ENCODE measurements at regions not wholly inside any gene's neighbourhood (a gene's known extent, or its start where the extent isn't known, plus 50 kb on each side); places are given as distances from the start of the nearest gene placed in this dataset.

DNA sequence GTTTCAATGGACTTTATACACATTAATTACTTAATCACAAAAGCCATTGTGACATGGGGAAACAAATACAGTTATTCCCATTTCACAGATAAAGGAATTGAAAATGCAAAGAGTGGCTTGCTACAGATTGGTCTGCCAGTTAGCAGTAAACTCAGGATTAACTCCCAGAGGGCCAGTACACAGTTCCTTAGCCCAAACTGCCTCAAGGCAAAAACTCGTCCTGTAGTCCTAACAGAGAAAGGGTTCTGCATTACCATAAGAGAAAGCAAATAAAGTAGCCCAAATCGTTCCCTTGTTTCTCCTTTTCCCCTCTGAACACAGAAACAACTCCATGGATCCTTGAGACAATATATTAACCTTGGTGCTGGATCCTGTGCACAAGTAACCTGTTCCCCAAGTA, 274.4 kb downstream of the LRIG3 start:
- H3K27ac Mint-ChIP-seq = no peak overlapping the region
- H3K4me3 Mint-ChIP-seq = no peak overlapping the region
- no peak for TF ChIP-seq CTCF (IDR thresholded peaks at IDR 0.05)

DNA sequence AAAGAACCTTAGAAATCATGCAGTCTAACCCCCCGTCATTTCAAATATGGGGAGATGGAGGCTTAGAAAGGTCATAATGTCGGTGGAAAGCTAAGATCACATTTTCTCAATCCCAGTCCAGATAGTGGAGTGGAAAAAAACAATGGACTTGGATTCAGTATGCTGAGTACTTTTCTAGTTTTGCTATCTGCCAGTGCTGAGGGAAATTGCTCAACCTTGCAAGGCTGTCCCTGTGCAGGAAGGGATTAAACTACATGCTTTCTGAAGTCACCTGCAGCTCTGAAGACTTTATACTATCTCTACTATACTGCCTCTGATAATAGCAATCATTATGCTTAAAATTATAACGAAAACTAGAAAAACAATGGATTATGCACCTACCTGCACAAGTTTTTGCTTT, 272.8 kb downstream of the LRIG3 start:
- H3K4me1 ChIP-seq (ENCODE audit: control insufficient read depth in 1 of 2, insufficient read depth in 2 of 2, low read length in 2 of 2) = no peaks in the 10 kb centered on the region
- H4K20me1 ChIP-seq (ENCODE audit: insufficient read depth, low read length) = no peaks in the 10 kb centered on the region
- intact Hi-C loops (cut with micrococcal nuclease) = no loop called here
- no peaks in the 10 kb centered on the region for H3K79me2 ChIP-seq (ENCODE audit: insufficient read depth, low read length)
- Mint-ChIP-seq H3K36me3 (no peaks in the 10 kb centered on the region), H3K27me3 (ENCODE audit: low read depth in 3 of 3) (no peaks in the 10 kb centered on the region), H3K9me3 (peaks cover 0 to 3% (median 0%) of the 10 kb centered on the region in 7 donors), H3K27ac (no peak overlapping the region), H3K4me1 (no peaks in the 10 kb centered on the region), H3K4me3 (no peak overlapping the region)
- no peak overlapping the region for H3K4me2 ChIP-seq (replicated peaks; ENCODE audit: extremely low read depth, low read length, poor library complexity, severe bottlenecking)
- no peak overlapping the region for H3K27ac ChIP-seq (ENCODE audit: low read depth in 1 of 2, low read length in 2 of 2)
- DNase-seq = no peak
- TF ChIP-seq CTCF (IDR thresholded peaks at IDR 0.05) = no peak
- WGBS (ENCODE audit: insufficient coverage) = no CpG with 5 or more reads among the region's 3 CpGs
- H2AFZ ChIP-seq (ENCODE audit: insufficient read depth, low read depth, low read length, poor library complexity, severe bottlenecking) = no peak overlapping the region
- H3K9me3 ChIP-seq (replicated peaks in 1 of 2; ENCODE audit: control insufficient read depth in 1 of 2, insufficient read depth in 1 of 2, low read length in 2 of 2) = peaks cover 2% of the 10 kb centered on the region in 2 donors
- no peaks in the 10 kb centered on the region for H3K27me3 ChIP-seq (ENCODE audit: control insufficient read depth in 2 of 2, insufficient read depth in 2 of 2, low read length in 2 of 2)
- no peak overlapping the region for H3K4me3 ChIP-seq (replicated peaks in 1 of 3; ENCODE audit: low read depth in 2 of 3, low read length in 3 of 3)
- H3K36me3 ChIP-seq (replicated peaks in 1 of 2; ENCODE audit: control insufficient read depth in 1 of 2, insufficient read depth in 2 of 2, low read length in 2 of 2) = no peaks in the 10 kb centered on the region
- H3K9ac ChIP-seq (ENCODE audit: insufficient read depth, low read length, poor library complexity, severe bottlenecking) = no peak overlapping the region

More for the DNA sequence above, 274.4 kb downstream of the LRIG3 start:
- Histone ChIP-seq H3K36me3 (replicated peaks in 1 of 2; ENCODE audit: control insufficient read depth in 1 of 2, insufficient read depth in 2 of 2, low read length in 2 of 2) (no peaks in the 10 kb centered on the region), H3K79me2 (ENCODE audit: insufficient read depth, low read length) (no peaks in the 10 kb centered on the region), H4K20me1 (ENCODE audit: insufficient read depth, low read length) (no peaks in the 10 kb centered on the region), H3K9me3 (replicated peaks in 1 of 2; ENCODE audit: control insufficient read depth in 1 of 2, insufficient read depth in 1 of 2, low read length in 2 of 2) (peaks cover 0 to 2% of the 10 kb centered on the region in 2 donors), H2AFZ (ENCODE audit: insufficient read depth, low read depth, low read length, poor library complexity, severe bottlenecking) (no peak overlapping the region), H3K27ac (ENCODE audit: low read depth in 1 of 2, low read length in 2 of 2) (no peak overlapping the region), H3K4me1 (ENCODE audit: control insufficient read depth in 1 of 2, insufficient read depth in 2 of 2, low read length in 2 of 2) (no peaks in the 10 kb centered on the region), H3K27me3 (ENCODE audit: control insufficient read depth in 2 of 2, insufficient read depth in 2 of 2, low read length in 2 of 2) (no peaks in the 10 kb centered on the region), H3K9ac (ENCODE audit: insufficient read depth, low read length, poor library complexity, severe bottlenecking) (no peak overlapping the region), H3K4me2 (replicated peaks; ENCODE audit: extremely low read depth, low read length, poor library complexity, severe bottlenecking) (no peak overlapping the region), H3K4me3 (replicated peaks in 1 of 3; ENCODE audit: low read depth in 2 of 3, low read length in 3 of 3) (no peak overlapping the region)
- Mint-ChIP-seq H3K4me1 (no peaks in the 10 kb centered on the region), H3K27me3 (ENCODE audit: low read depth in 3 of 3) (no peaks in the 10 kb centered on the region), H3K9me3 (peaks cover 0 to 3% (median 0%) of the 10 kb centered on the region in 7 donors), H3K36me3 (no peaks in the 10 kb centered on the region)
- WGBS (ENCODE audit: insufficient coverage) = 57% methylated on average over 1 of the region's 2 CpGs
- intact Hi-C loops (cut with micrococcal nuclease) = no loop called here
- DNase-seq = no peak

All from CD14-positive monocyte (primary cell).